A673 (cell line): ENCODE measurements at regions not wholly inside any gene's neighbourhood (a gene's known extent, or its start where the extent isn't known, plus 50 kb on each side); places are given as distances from the start of the nearest gene placed in this dataset.

Experiments used
- BruUV-seq: library from RNA; stranded (reverse); fragments of 400-500 nt; replicated peaks from 2 replicates; lab custom pipeline; 2021; lab: Mats Ljungman, UMichigan
- CTCF ChIA-PET: fragments of 300-600 bp; sonication (Branson Sonifier 250); formaldehyde crosslinking; loops from one replicate; lab custom pipeline; 2022; ENCODE audit warnings: antibody characterized with exemption; lab: Charles Lee
- POLR2A ChIA-PET: fragments of 300-600 bp; sonication (Branson Sonifier 250); formaldehyde crosslinking; loops from one replicate; lab custom pipeline; 2022; ENCODE audit warnings: antibody characterized with exemption; ENCODE audit not compliant: low non-redundant PET; lab: Charles Lee
- DNase-seq: peaks from one replicate; pipeline ENCODE4 v3.0.0-alpha.2; 2015; ENCODE audit warnings: low spot score
- H3K27ac ChIP-seq: fragments of 200-600 bp; sonication (generic); 2 replicates; pipeline ENCODE4 v1.5.1; 2016; ENCODE audit warnings: mixed run types, low read depth, mild to moderate bottlenecking, mixed read lengths, antibody characterized with exemption, low read length; ENCODE audit not compliant: poor library complexity, severe bottlenecking
- H3K27me3 ChIP-seq: fragments of 200-600 bp; sonication (generic); replicated peaks from 2 replicates; pipeline ENCODE4 v1.6.1; 2017; ENCODE audit warnings: mixed run types, low read depth, mild to moderate bottlenecking, mixed read lengths, antibody characterized with exemption, low read length; ENCODE audit not compliant: insufficient read depth, poor library complexity
- H3K36me3 ChIP-seq: fragments of 200-600 bp; sonication (generic); 2 replicates; pipeline ENCODE4 v1.6.1; 2016; ENCODE audit warnings: mixed run types, mild to moderate bottlenecking, mixed read lengths, antibody characterized with exemption, low read length; ENCODE audit not compliant: insufficient read depth, poor library complexity, severe bottlenecking
- H3K4me1 ChIP-seq: fragments of 200-600 bp; sonication (generic); 2 replicates; pipeline ENCODE4 v1.6.1; 2017; ENCODE audit warnings: mixed run types, mild to moderate bottlenecking, mixed read lengths, antibody characterized with exemption, low read length; ENCODE audit not compliant: insufficient read depth, poor library complexity, severe bottlenecking
- H3K4me3 ChIP-seq: fragments of 200-600 bp; sonication (generic); 2 replicates; pipeline ENCODE4 v1.5.1; 2016; ENCODE audit warnings: low read depth, mixed run types, mild to moderate bottlenecking, mixed read lengths, low read length; ENCODE audit not compliant: poor library complexity, severe bottlenecking
- H3K9me3 ChIP-seq: fragments of 200-600 bp; sonication (generic); 2 replicates; pipeline ENCODE4 v1.6.1; 2016; ENCODE audit warnings: mixed run types, low read depth, mild to moderate bottlenecking, mixed read lengths, antibody characterized with exemption, low read length; ENCODE audit not compliant: poor library complexity, severe bottlenecking
- CTCF ChIP-seq: fragments of 300-800, 200-600 bp; sonication (generic); conservative IDR thresholded peaks from 2 replicates; pipeline ENCODE4 v1.5.1; 2017; ENCODE audit warnings: low read depth, mild to moderate bottlenecking, antibody characterized with exemption, low read length, moderate library complexity, mixed read lengths
- EZH2 ChIP-seq: fragments of 200-600 bp; sonication (generic); IDR thresholded peaks from 2 replicates; pipeline ENCODE4 v1.6.1; 2017; ENCODE audit warnings: borderline replicate concordance, low read depth, mild to moderate bottlenecking, mixed read lengths, antibody characterized with exemption, low read length; ENCODE audit not compliant: poor library complexity, severe bottlenecking
- intact Hi-C: fragments of 100-400 bp; cut with micrococcal nuclease; formaldehyde crosslinking; loops from one replicate; pipeline ENCODE4 v1.10.0; 2022; ENCODE audit not compliant: unreplicated experiment

GRCh38 chr3:30408105-30408557, 198.3 kb upstream of the TGFBR2 start:
- Histone ChIP-seq H3K9me3 (no peaks in the 10 kb centered on the region), H3K36me3 (no peaks in the 10 kb centered on the region), H3K4me1 (no peaks in the 10 kb centered on the region), H3K4me3 (no peak overlapping the region), H3K27me3 (no peaks in the 10 kb centered on the region), H3K27ac (no peak overlapping the region)
- no peak for DNase-seq
- CTCF ChIA-PET: no interaction called here
- no TSS peak for BruUV-seq
- TF ChIP-seq EZH2: no peak
- no peak for TF ChIP-seq CTCF
- intact Hi-C loops: no loop called here
- POLR2A ChIA-PET: no interaction called here

- CTCF ChIA-PET: no interaction called here
- intact Hi-C loops: no loop called here
- Histone ChIP-seq H3K4me1 (no peaks in the 10 kb centered on the region), H3K27ac (no peak overlapping the region), H3K27me3 (no peaks in the 10 kb centered on the region), H3K9me3 (no peaks in the 10 kb centered on the region), H3K4me3 (no peak overlapping the region), H3K36me3 (no peaks in the 10 kb centered on the region)
- no peak for TF ChIP-seq CTCF
- no peak for TF ChIP-seq EZH2
- DNase-seq: no peak
- BruUV-seq: no TSS peak
- POLR2A ChIA-PET: no interaction called here
Observed at GRCh38 chr3:30418443-30418842, 188.0 kb upstream of the TGFBR2 start.

GRCh38 chr3:30421266-30421665, 185.1 kb upstream of the TGFBR2 start:
- POLR2A ChIA-PET: no interaction called here
- Histone ChIP-seq H3K9me3 (no peaks in the 10 kb centered on the region), H3K4me3 (no peak overlapping the region), H3K36me3 (no peaks in the 10 kb centered on the region), H3K27ac (no peak overlapping the region), H3K27me3 (no peaks in the 10 kb centered on the region), H3K4me1 (no peaks in the 10 kb centered on the region)
- BruUV-seq: no TSS peak
- no peak for DNase-seq
- CTCF ChIA-PET: no interaction called here
- intact Hi-C loops: no loop called here
- TF ChIP-seq CTCF: no peak
- no peak for TF ChIP-seq EZH2
